ENCODE measurements at regions not wholly inside any gene's neighbourhood (a gene's known extent, or its start where the extent isn't known, plus 50 kb on each side); places are given as distances from the start of the nearest gene placed in this dataset.
"Not testable (repeated sequence)": the region's sequence is repeated elsewhere in the genome, so short reads cannot be mapped to it uniquely, and the experiment has no call there.

- no peak for DNase-seq
Observed at GRCh38 chr9:22650946-22651345, 204.3 kb downstream of the DMRTA1 start.

GRCh38 chr9:22654833-22655232 is 208.2 kb downstream of the DMRTA1 start:
- DNase-seq, result no peak

- no peak for DNase-seq
Observed at GRCh38 chr9:22657713-22658112, 211.1 kb downstream of the DMRTA1 start.

- not testable (repeated sequence) for DNase-seq
Observed at GRCh38 chr9:22658484-22658883, 211.9 kb downstream of the DMRTA1 start.

GRCh38 chr9:22682536-22682935 is 235.9 kb downstream of the DMRTA1 start:
- DNase-seq, result peak; percentile 22

GRCh38 chr9:22682961-22683699 is 236.5 kb downstream of the DMRTA1 start:
- peak; percentile 53 for DNase-seq

- DNase-seq, result no peak
Observed at GRCh38 chr9:22683700-22684075, 237.1 kb downstream of the DMRTA1 start.

GRCh38 chr9:22693156-22693555 is 246.5 kb downstream of the DMRTA1 start:
- DNase-seq, result no peak

GRCh38 chr9:22700171-22700570 is 253.5 kb downstream of the DMRTA1 start:
- no peak for DNase-seq

- DNase-seq, result no peak
Observed at GRCh38 chr9:22718653-22719052, 272.0 kb downstream of the DMRTA1 start.

- no peak for DNase-seq
Observed at GRCh38 chr9:22722492-22722891, 275.9 kb downstream of the DMRTA1 start.

GRCh38 chr9:22731786-22732185 is 285.2 kb downstream of the DMRTA1 start:
- no peak for DNase-seq

GRCh38 chr9:22739712-22740111 is 293.1 kb downstream of the DMRTA1 start:
- DNase-seq, result no peak

GRCh38 chr9:22740781-22741180 is 294.2 kb downstream of the DMRTA1 start:
- DNase-seq, result no peak

GRCh38 chr9:22742401-22742800 is 295.8 kb downstream of the DMRTA1 start:
- DNase-seq, result no peak

GRCh38 chr9:22773501-22774220 is 327.0 kb downstream of the DMRTA1 start:
- no peak for DNase-seq

GRCh38 chr9:22790329-22790728 is 343.7 kb downstream of the DMRTA1 start:
- no peak for DNase-seq

- no peak for DNase-seq
Observed at GRCh38 chr9:22808876-22809275, 362.3 kb downstream of the DMRTA1 start.

- DNase-seq, result no peak
Observed at GRCh38 chr9:22809371-22809770, 362.7 kb downstream of the DMRTA1 start.

GRCh38 chr9:22813529-22813928 is 366.9 kb downstream of the DMRTA1 start:
- peak; percentile 14 for DNase-seq

GRCh38 chr9:22815246-22815645 is 368.6 kb downstream of the DMRTA1 start:
- no peak for DNase-seq

- DNase-seq, result no peak
Observed at GRCh38 chr9:22817181-22817580, 370.6 kb downstream of the DMRTA1 start.

GRCh38 chr9:22829236-22829635 is 382.6 kb downstream of the DMRTA1 start:
- DNase-seq, result no peak

- DNase-seq, result no peak
Observed at GRCh38 chr9:22838266-22838665, 391.6 kb downstream of the DMRTA1 start.

- no peak for DNase-seq
Observed at GRCh38 chr9:22840641-22841040, 394.0 kb downstream of the DMRTA1 start.
